Fibroblast of lung (primary cell): ENCODE measurements at regions not wholly inside any gene's neighbourhood (a gene's known extent, or its start where the extent isn't known, plus 50 kb on each side); places are given as distances from the start of the nearest gene placed in this dataset.
A peak's percentile ranks its signal among the peaks of the same experiment; 100 is the strongest.

Experiments used
- DNase-seq, 2 donors: peaks; one replicate each; pipeline versions ENCODE4 v3.0.0 to v3.0.0-alpha.2; 2010; ENCODE audit warnings: low read depth in 2 of 2
- H2AFZ ChIP-seq: 2 replicates; pipeline ENCODE4 v1.5.1; 2012; ENCODE audit warnings: low read length, control low read depth, inconsistent platforms
- H3K27ac ChIP-seq: 2 replicates; pipeline ENCODE4 v1.5.1; 2011; ENCODE audit warnings: low read length, control low read depth; ENCODE audit not compliant: insufficient read depth
- H3K27me3 ChIP-seq: 2 replicates; pipeline ENCODE4 v1.5.1; 2011; ENCODE audit warnings: mild to moderate bottlenecking, low read length; ENCODE audit not compliant: control insufficient read depth, insufficient read depth
- H3K36me3 ChIP-seq: 2 replicates; pipeline ENCODE4 v1.5.1; 2011; ENCODE audit warnings: low read length; ENCODE audit not compliant: control insufficient read depth, insufficient read depth
- H3K4me1 ChIP-seq: 2 replicates; pipeline ENCODE4 v1.5.1; 2011; ENCODE audit warnings: low read length; ENCODE audit not compliant: control insufficient read depth, insufficient read depth; ENCODE audit errors: extremely low read depth
- H3K4me2 ChIP-seq: 2 replicates; pipeline ENCODE4 v1.5.1; 2011; ENCODE audit warnings: low read length, control low read depth; ENCODE audit not compliant: insufficient read depth; ENCODE audit errors: extremely low read depth
- H3K4me3 ChIP-seq, 4 experiments: fragments of 200-600 bp in 1 of 4; sonication (generic) in 1 of 4; replicated peaks in 1 of 4; 2 replicates each; pipeline ENCODE4 v1.5.1; 2011 to 2016; ENCODE audit warnings: low read length in 4 of 4, low read depth in 3 of 4, mild to moderate bottlenecking in 3 of 4, control low read depth in 2 of 4, inconsistent platforms in 1 of 4, mixed read lengths in 1 of 4; ENCODE audit not compliant: insufficient read depth in 1 of 4; ENCODE audit errors: control extremely low read depth in 1 of 4
- H3K79me2 ChIP-seq: 2 replicates; pipeline ENCODE4 v1.5.1; 2012; ENCODE audit warnings: mild to moderate bottlenecking, low read length, inconsistent platforms; ENCODE audit not compliant: control insufficient read depth, insufficient read depth
- H3K9ac ChIP-seq: 2 replicates; pipeline ENCODE4 v1.5.1; 2011; ENCODE audit warnings: mild to moderate bottlenecking, low read length, control low read depth; ENCODE audit not compliant: insufficient read depth
- H3K9me3 ChIP-seq: 2 replicates; pipeline ENCODE4 v1.5.1; 2012; ENCODE audit warnings: low read depth, low read length; ENCODE audit not compliant: control insufficient read depth, insufficient read depth
- H4K20me1 ChIP-seq: 2 replicates; pipeline ENCODE4 v1.5.1; 2011; ENCODE audit warnings: low read length; ENCODE audit not compliant: control insufficient read depth, insufficient read depth; ENCODE audit errors: extremely low read depth
- CTCF ChIP-seq, 2 donors: IDR thresholded peaks in 1 of 2; conservative IDR thresholded peaks in 1 of 2; 1 replicate in 1 of 2; 2 replicates in 1 of 2; pipeline ENCODE4 v1.5.1; 2011 to 2012; ENCODE audit warnings: low read length in 2 of 2, control low read depth in 1 of 2, inconsistent platforms in 1 of 2, low read depth in 1 of 2, mild to moderate bottlenecking in 1 of 2
- EZH2 ChIP-seq: IDR thresholded peaks from 2 replicates; pipeline ENCODE4 v1.5.1; 2012; ENCODE audit warnings: low read length, control low read depth, mild to moderate bottlenecking; ENCODE audit errors: missing control alignments

- Histone ChIP-seq H3K4me2 (no peak overlapping the region), H3K79me2 (no peaks in the 10 kb centered on the region), H3K9me3 (no peaks in the 10 kb centered on the region), H3K27ac (no peak overlapping the region), H2AFZ (no peak overlapping the region), H3K9ac (no peak overlapping the region), H3K4me3 (no peak overlapping the region), H3K27me3 (no peaks in the 10 kb centered on the region), H4K20me1 (no peaks in the 10 kb centered on the region), H3K4me1 (no peaks in the 10 kb centered on the region), H3K36me3 (no peaks in the 10 kb centered on the region)
- TF ChIP-seq EZH2 (no peak), CTCF (conservative IDR thresholded peaks at IDR 0.05 in 1 of 2, IDR thresholded peaks at IDR 0.05 in 1 of 2; ENCODE audit: low read depth in 1 of 2, low read length in 2 of 2) (no peak)
- DNase-seq: peak in 1 of 2 donors; percentile 6
These were observed 399.7 kb downstream of the REEP3 start for GRCh38 chr10:63920926-63921325.

GRCh38 chr10:63921908-63922467 lies 400.8 kb downstream of the REEP3 start:
- Histone ChIP-seq H3K4me1 (no peaks in the 10 kb centered on the region), H3K27ac (no peak overlapping the region), H2AFZ (no peak overlapping the region), H3K79me2 (no peaks in the 10 kb centered on the region), H3K4me2 (no peak overlapping the region), H4K20me1 (no peaks in the 10 kb centered on the region), H3K4me3 (no peak overlapping the region), H3K27me3 (no peaks in the 10 kb centered on the region), H3K9me3 (no peaks in the 10 kb centered on the region), H3K36me3 (no peaks in the 10 kb centered on the region), H3K9ac (no peak overlapping the region)
- TF ChIP-seq EZH2 (no peak), CTCF (conservative IDR thresholded peaks at IDR 0.05 in 1 of 2, IDR thresholded peaks at IDR 0.05 in 1 of 2; ENCODE audit: low read depth in 1 of 2, low read length in 2 of 2) (no peak)
- no peak for DNase-seq

- no peak overlapping the region for H2AFZ ChIP-seq
- H3K27ac ChIP-seq: no peak overlapping the region
These were observed 401.5 kb downstream of the REEP3 start for GRCh38 chr10:63922468-63923284.

More at GRCh38 chr10:63922468-63923284, 401.5 kb downstream of the REEP3 start:
- no peak for DNase-seq
- Histone ChIP-seq H4K20me1 (no peaks in the 10 kb centered on the region), H3K27me3 (no peaks in the 10 kb centered on the region), H3K79me2 (no peaks in the 10 kb centered on the region), H3K4me2 (no peak overlapping the region), H3K4me1 (no peaks in the 10 kb centered on the region), H3K9ac (no peak overlapping the region), H3K4me3 (no peak overlapping the region), H3K36me3 (no peaks in the 10 kb centered on the region), H3K9me3 (no peaks in the 10 kb centered on the region)
- TF ChIP-seq EZH2 (no peak), CTCF (conservative IDR thresholded peaks at IDR 0.05 in 1 of 2, IDR thresholded peaks at IDR 0.05 in 1 of 2; ENCODE audit: low read depth in 1 of 2, low read length in 2 of 2) (no peak)
